HG02852 (cell line): ENCODE measurements at regions not wholly inside any gene's neighbourhood (a gene's known extent, or its start where the extent isn't known, plus 50 kb on each side); places are given as distances from the start of the nearest gene placed in this dataset.
"Not testable (repeated sequence)": the region's sequence is repeated elsewhere in the genome, so short reads cannot be mapped to it uniquely, and the experiment has no call there.

Experiments
- ATAC-seq: cut with Tn5 transposase; IDR thresholded peaks from one replicate; pipeline ENCODE4 v1.9.1; 2021; ENCODE audit warnings: mild to moderate bottlenecking, moderate library complexity; ENCODE audit not compliant: unreplicated experiment

GRCh38 chr1:118828038-118828437 is 160.1 kb downstream of the TBX15 start:
- no peak for ATAC-seq

- ATAC-seq: no peak
These were observed 160.5 kb downstream of the TBX15 start for GRCh38 chr1:118827636-118828035.

- no peak for ATAC-seq
These were observed 160.9 kb downstream of the TBX15 start for GRCh38 chr1:118827207-118827606.

- no peak for ATAC-seq
These were observed 161.5 kb downstream of the TBX15 start for GRCh38 chr1:118826669-118827068.

GRCh38 chr1:118825619-118826018 is 162.5 kb downstream of the TBX15 start:
- no peak for ATAC-seq

GRCh38 chr1:118821801-118822200 is 166.3 kb downstream of the TBX15 start:
- ATAC-seq: no peak

GRCh38 chr1:118820864-118821263 is 167.3 kb downstream of the TBX15 start:
- ATAC-seq: no peak

GRCh38 chr1:118815909-118816308 is 172.2 kb downstream of the TBX15 start:
- no peak for ATAC-seq

GRCh38 chr1:118812555-118812954 is 175.6 kb downstream of the TBX15 start:
- ATAC-seq: no peak

- ATAC-seq: no peak
These were observed 177.0 kb downstream of the TBX15 start for GRCh38 chr1:118811156-118811555.

- ATAC-seq: no peak
These were observed 178.6 kb downstream of the TBX15 start for GRCh38 chr1:118809586-118809985.

- not testable (repeated sequence) for ATAC-seq
These were observed 185.0 kb downstream of the TBX15 start for GRCh38 chr1:118803128-118803527.

GRCh38 chr1:118791094-118791691 is 196.9 kb downstream of the TBX15 start:
- ATAC-seq: no peak

- no peak for ATAC-seq
These were observed 199.7 kb downstream of the TBX15 start for GRCh38 chr1:118788463-118788862.

- no peak for ATAC-seq
These were observed 201.5 kb downstream of the TBX15 start for GRCh38 chr1:118786454-118787155.

- no peak for ATAC-seq
These were observed 202.9 kb downstream of the TBX15 start for GRCh38 chr1:118785246-118785645.

- no peak for ATAC-seq
These were observed 204.9 kb downstream of the TBX15 start for GRCh38 chr1:118783095-118783758.

- ATAC-seq: no peak
These were observed 214.5 kb downstream of the TBX15 start for GRCh38 chr1:118773656-118774055.

- ATAC-seq: no peak
These were observed 220.2 kb downstream of the TBX15 start for GRCh38 chr1:118767971-118768370.

GRCh38 chr1:118753976-118754375 is 234.2 kb downstream of the TBX15 start:
- ATAC-seq: no peak

GRCh38 chr1:118751166-118751565 is 237.0 kb downstream of the TBX15 start:
- ATAC-seq: no peak

GRCh38 chr1:118744420-118744819 is 243.7 kb downstream of the TBX15 start:
- no peak for ATAC-seq
